T-helper 22 cell (primary cell): ENCODE measurements at regions not wholly inside any gene's neighbourhood (a gene's known extent, or its start where the extent isn't known, plus 50 kb on each side); places are given as distances from the start of the nearest gene placed in this dataset.

Experiments used
- DNase-seq: peaks from one replicate; pipeline ENCODE4 v3.0.0-alpha.2; 2020; ENCODE audit warnings: low read depth

DNA sequence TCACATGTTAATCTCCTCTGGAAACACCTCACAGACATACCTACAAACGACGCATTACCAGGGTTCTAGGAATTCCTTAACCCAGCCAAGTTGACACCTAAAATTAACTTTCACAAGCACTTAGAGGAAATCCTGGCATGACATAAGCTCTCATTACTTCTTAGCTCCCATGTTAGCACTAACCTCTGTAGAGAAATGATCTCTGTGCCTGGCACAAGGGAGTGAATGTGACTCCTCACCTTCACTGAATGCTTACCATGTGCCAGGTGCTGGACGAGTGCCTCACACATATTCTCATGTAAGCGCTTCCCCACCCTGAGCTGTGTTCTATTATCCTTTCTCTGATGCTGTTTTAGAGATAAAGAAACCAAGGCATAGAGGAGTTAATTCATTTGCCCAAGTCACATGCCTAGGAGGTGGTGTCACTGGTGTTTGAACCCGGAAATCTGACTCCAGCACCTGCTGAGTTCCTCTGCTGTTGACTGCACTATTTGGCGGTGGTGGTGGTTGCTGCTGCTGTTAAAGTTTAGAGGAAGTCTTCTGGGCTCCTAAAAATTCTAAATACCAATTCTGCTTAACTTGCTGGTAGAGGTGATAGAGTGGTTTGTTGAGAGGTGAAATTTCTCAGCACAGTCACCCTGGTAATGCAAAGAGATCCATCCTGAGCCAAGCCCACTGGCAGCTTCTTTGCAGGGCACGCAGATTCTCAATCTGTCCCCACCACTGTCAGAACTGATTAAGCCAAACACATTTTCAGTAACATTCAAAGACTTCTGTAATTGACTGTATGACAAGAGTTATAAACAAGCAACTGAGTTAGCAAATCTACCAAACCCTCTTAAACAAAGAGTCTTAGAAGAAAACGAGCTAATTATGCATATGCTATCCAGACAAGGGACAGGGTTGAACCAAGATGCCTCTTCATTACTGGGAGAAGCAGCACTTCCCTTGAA lies 200.3 kb downstream of the CMPK2 start:
- no peak for DNase-seq

- DNase-seq: no peak
Observed at GRCh38 chr2:6667326-6667725, 198.4 kb downstream of the CMPK2 start.

GRCh38 chr2:6671913-6672312 lies 193.8 kb downstream of the CMPK2 start:
- no peak for DNase-seq

- DNase-seq: no peak
Observed at GRCh38 chr2:6674381-6674780, 191.3 kb downstream of the CMPK2 start.

DNA sequence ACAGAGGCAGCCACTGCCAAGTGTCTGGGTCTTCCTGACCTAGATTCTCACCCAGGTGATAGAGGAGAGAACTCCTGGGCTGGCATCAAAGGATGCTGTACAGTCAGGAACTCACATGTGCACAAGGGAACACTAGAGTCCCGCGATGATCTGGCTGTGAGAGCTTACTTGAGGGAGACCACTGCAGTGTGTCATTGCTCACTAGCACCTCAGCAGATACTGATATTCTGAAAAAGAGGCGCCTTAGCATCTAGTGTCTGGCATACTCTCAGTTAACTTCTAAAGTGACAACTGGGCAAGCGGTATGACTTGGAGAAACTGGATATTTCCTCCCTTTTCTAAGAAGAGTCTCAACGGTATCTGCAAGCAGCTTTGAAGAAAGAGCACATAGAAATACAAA lies 189.9 kb downstream of the CMPK2 start:
- no peak for DNase-seq

DNA sequence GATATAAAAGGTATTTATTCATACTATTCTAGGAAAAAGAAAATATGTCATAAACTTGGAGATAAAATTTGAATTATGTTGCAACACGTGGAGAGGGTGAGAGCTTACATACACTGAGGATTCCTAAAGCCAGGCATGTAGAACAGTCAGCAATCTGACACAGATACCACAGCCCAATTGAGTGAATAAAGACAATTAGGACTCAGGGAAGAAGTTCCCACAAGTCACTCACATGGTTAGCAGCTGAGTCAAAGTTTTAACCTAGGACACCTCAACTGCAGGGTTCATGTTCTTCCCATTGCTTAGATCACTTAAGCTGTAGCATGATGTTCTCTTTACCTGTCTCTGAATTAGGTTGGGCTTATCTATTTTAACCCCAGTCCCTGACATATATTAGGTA lies 189.5 kb downstream of the CMPK2 start:
- DNase-seq: no peak

GRCh38 chr2:6676776-6677175 lies 188.9 kb downstream of the CMPK2 start:
- no peak for DNase-seq

DNA sequence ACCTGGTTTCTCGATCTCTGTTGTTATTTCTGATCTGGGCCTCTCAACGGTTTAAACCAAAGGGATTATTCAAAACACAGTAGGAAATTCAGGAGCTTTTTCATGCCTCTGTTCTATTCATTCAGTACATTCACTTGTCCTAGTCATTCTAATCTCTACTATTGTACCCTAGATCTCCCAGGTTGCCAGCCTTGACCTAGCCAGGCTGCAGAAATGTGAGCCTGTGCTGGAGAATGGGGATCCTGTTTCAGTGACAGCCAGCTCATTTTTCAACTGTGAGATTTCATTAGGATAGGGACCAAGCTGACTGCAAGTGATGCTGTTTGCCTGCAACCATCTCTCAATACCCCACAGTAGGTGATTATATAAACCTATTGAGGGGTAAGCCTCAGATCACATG lies 186.2 kb downstream of the CMPK2 start:
- no peak for DNase-seq

DNA sequence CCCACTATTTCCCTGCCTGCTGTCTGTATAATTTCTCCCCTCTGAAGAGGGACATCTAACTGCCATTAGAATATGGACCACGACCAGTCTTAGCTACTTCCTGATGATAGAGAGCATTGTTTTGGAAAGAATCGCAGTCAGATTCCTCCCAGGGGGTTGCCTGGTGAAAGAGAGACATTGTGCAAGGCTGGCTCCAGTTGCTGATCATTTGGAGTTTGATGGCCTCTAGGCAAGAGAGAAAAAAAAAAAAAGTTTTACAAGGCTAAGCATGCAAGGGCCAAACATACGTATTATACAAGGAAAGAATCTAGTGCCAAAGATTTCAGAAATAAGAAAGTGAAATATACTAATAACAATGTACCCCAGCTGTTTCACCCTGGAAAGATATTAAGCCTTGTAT lies 182.2 kb downstream of the CMPK2 start:
- no peak for DNase-seq

GRCh38 chr2:6685447-6685846 lies 180.3 kb downstream of the CMPK2 start:
- no peak for DNase-seq

DNA sequence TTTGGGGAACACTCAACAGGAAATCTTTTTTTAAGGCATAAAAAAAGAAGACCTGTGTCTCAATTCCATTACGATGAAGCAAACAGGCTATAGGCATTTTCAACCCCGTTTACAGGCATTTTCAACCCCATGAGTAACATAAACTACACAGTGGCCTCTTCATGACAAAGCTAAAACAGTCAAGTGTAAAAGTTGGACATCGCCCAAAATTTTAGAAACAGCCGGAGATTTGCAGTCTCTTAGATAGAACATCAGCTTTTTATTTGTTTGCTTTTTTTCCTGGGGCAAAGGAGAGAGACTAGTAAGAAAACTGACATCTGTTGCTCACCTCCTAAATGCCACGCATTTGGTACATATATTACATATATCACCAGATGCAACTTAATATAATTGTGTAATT lies 173.7 kb downstream of the CMPK2 start:
- DNase-seq: no peak

GRCh38 chr2:6692819-6693218 lies 172.9 kb downstream of the CMPK2 start:
- no peak for DNase-seq

DNA sequence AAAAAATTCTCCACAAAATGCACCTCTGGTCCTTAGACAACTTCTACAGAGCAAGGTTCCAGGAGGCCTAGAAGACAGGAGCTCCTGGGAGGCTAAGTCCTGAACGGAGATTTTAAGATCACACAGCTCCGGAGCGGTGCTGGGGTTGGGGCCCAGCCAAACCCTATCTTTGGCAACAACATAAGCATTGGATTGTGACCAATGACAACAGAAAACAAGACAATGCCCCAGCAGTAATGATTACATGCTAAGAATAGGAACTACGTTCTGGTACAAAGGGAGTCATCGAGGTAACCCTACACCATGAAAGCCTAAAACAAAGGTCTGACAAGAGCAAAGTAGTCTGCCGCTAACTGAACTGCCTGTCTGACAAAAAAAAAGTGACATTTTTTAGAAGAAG lies 171.2 kb downstream of the CMPK2 start:
- no peak for DNase-seq

DNA sequence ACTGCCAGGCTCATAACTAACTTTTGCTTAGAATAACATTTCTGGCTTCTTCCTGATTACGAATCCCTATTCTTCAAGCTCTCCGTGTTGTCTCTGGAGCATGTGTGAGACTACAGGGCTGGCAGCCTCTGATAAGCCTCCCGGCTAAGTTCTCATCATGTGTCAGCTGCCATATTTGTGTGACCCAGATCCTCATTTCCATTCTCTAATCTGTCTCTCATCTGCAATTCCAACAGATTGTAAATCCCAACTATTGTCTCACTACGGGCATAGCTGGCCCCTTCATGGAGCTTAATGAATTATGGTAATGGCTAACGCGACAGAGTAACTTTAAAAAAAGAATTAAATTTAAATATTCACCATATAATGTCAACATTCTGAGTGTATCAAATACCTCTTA lies 165.4 kb downstream of the CMPK2 start:
- no peak for DNase-seq

- no peak for DNase-seq
Observed at GRCh38 chr2:6704077-6704476, 161.6 kb downstream of the CMPK2 start.

- DNase-seq: no peak
Observed at GRCh38 chr2:6721395-6721794, 144.3 kb downstream of the CMPK2 start.

DNA sequence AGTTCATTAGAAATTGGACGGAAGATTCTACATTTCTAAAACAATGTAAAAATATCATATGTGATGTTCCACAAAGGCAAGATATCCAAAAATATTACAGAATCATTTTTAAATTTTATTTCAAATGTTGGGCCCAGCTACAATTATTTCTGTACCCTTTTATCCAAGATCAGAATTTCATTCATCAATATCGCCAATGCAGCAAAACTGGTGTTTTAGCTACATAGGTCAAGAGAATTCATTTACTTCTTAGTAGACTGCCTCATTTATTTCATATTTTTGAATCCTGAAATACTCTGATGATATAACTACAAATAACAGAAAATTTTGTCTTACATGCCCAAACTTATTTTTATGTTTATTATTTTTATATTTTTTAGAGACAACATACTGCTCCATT lies 143.1 kb downstream of the CMPK2 start:
- no peak for DNase-seq

- DNase-seq: no peak
Observed at GRCh38 chr2:6723865-6724604, 141.7 kb downstream of the CMPK2 start.

DNA sequence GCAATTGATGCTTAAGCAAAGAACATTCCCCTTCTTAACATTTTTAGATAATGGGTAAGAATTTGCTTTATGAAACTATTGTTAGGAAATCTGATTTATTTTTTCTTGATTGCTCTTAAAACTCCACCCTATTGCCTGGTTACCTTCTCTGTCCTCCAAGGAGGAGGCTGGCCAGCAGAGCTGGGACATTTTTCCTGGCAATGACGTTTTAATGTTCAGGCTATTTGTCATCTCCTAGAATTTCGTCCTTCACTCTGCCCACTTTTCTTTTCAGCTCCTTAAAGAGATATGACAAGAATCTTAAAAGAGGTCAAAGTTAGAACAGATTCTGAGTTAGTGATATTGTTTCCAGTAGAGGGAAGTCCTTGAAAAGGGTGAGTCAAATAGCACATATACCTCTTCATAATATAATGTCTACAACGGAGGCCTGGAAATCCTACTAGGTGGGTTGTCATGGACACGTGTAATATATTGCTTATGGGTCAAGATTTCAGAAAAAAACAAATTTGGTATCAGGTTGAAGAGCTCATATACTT lies 141.0 kb downstream of the CMPK2 start:
- no peak for DNase-seq

- DNase-seq: no peak
Observed at GRCh38 chr2:6728156-6728555, 137.6 kb downstream of the CMPK2 start.

- DNase-seq: no peak
Observed at GRCh38 chr2:6730003-6730402, 135.7 kb downstream of the CMPK2 start.

- no peak for DNase-seq
Observed at GRCh38 chr2:6730649-6731532, 134.8 kb downstream of the CMPK2 start.
